ENCODE measurements at regions not wholly inside any gene's neighbourhood (a gene's known extent, or its start where the extent isn't known, plus 50 kb on each side); places are given as distances from the start of the nearest gene placed in this dataset.

DNA sequence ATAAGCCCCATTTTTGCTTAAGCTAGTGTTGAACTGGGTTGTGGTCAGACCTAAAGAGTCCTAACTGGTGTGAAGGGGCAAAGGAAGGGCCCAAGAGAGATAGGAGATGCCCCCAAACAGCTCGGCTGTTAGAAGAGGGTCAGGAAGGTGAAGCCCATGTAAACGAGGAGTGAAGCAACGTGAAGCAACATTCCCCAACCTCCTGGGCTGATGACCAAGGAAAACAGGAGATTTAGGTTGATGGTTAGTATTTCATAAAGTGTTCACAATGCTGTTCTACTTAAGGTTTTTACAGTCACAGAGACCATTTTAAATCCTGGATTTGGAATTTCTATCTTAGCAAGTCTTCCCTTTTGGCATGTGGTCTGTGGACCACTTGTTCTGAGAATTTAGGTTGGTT, 144.0 kb upstream of the SERPINE2 start:
- Histone ChIP-seq H3K9ac (ENCODE audit: low read depth in 1 of 2, low read length in 2 of 2) (no peak overlapping the region), H3K27me3 (ENCODE audit: control insufficient read depth in 1 of 2, insufficient read depth in 2 of 2, low read length in 2 of 2) (no peaks in the 10 kb centered on the region), H3K9me3 (ENCODE audit: control insufficient read depth in 1 of 2, low read length in 2 of 2) (peaks cover 6 to 9% of the 10 kb centered on the region in 2 donors), H3K27ac (ENCODE audit: low read depth, low read length) (no peak overlapping the region), H3K4me1 (ENCODE audit: control insufficient read depth in 1 of 2, insufficient read depth in 2 of 2, low read length in 2 of 2) (no peaks in the 10 kb centered on the region), H3K4me3 (ENCODE audit: low read depth in 1 of 2, low read length in 2 of 2) (no peak overlapping the region), H3K36me3 (ENCODE audit: control insufficient read depth in 1 of 2, insufficient read depth in 2 of 2, low read length in 2 of 2) (no peaks in the 10 kb centered on the region)

- H3K27ac ChIP-seq (ENCODE audit: low read depth, low read length): no peak overlapping the region
- no peaks in the 10 kb centered on the region for H3K4me1 ChIP-seq (ENCODE audit: control insufficient read depth in 1 of 2, insufficient read depth in 2 of 2, low read length in 2 of 2)
- H3K9me3 ChIP-seq (ENCODE audit: control insufficient read depth in 1 of 2, low read length in 2 of 2): peaks cover 4 to 5% of the 10 kb centered on the region in 2 donors
- H3K9ac ChIP-seq (ENCODE audit: low read depth in 1 of 2, low read length in 2 of 2): no peak overlapping the region
- H3K4me3 ChIP-seq (ENCODE audit: low read depth in 1 of 2, low read length in 2 of 2): no peak overlapping the region
- no peaks in the 10 kb centered on the region for H3K36me3 ChIP-seq (ENCODE audit: control insufficient read depth in 1 of 2, insufficient read depth in 2 of 2, low read length in 2 of 2)
- H3K27me3 ChIP-seq (ENCODE audit: control insufficient read depth in 1 of 2, insufficient read depth in 2 of 2, low read length in 2 of 2): no peaks in the 10 kb centered on the region
These were observed 143.4 kb upstream of the SERPINE2 start for GRCh38 chr2:224182498-224182897.

GRCh38 chr2:224181534-224182155, 142.6 kb upstream of the SERPINE2 start:
- Histone ChIP-seq H3K9me3 (ENCODE audit: control insufficient read depth in 1 of 2, low read length in 2 of 2) (no peaks in the 10 kb centered on the region), H3K4me3 (ENCODE audit: low read depth in 1 of 2, low read length in 2 of 2) (no peak overlapping the region), H3K9ac (ENCODE audit: low read depth in 1 of 2, low read length in 2 of 2) (no peak overlapping the region), H3K27me3 (ENCODE audit: control insufficient read depth in 1 of 2, insufficient read depth in 2 of 2, low read length in 2 of 2) (no peaks in the 10 kb centered on the region), H3K4me1 (ENCODE audit: control insufficient read depth in 1 of 2, insufficient read depth in 2 of 2, low read length in 2 of 2) (no peaks in the 10 kb centered on the region), H3K27ac (ENCODE audit: low read depth, low read length) (no peak overlapping the region), H3K36me3 (ENCODE audit: control insufficient read depth in 1 of 2, insufficient read depth in 2 of 2, low read length in 2 of 2) (no peaks in the 10 kb centered on the region)

DNA sequence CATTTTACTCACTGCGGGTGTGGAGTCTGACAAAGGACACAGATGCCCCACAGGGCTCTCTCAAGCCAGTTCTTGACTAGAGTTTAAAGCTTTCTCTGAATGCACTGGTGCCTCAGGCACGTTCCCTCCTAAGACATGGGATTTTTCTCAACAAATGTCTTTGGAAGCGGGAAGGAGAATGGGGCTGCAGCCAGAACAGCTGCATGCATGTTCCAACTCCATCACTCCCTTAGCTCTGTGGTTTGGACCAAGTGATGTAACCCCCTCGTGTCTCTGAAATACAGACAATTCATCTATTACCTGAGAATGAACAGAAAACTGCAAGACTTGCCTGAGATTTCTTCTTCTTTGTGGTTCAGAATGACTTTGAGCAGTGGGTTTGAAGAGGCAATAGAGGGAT, 141.7 kb upstream of the SERPINE2 start:
- H3K27ac ChIP-seq (ENCODE audit: low read depth, low read length): no peak overlapping the region
- no peak overlapping the region for H3K4me3 ChIP-seq (ENCODE audit: low read depth in 1 of 2, low read length in 2 of 2)
- no peaks in the 10 kb centered on the region for H3K4me1 ChIP-seq (ENCODE audit: control insufficient read depth in 1 of 2, insufficient read depth in 2 of 2, low read length in 2 of 2)
- H3K36me3 ChIP-seq (ENCODE audit: control insufficient read depth in 1 of 2, insufficient read depth in 2 of 2, low read length in 2 of 2): no peaks in the 10 kb centered on the region
- H3K27me3 ChIP-seq (ENCODE audit: control insufficient read depth in 1 of 2, insufficient read depth in 2 of 2, low read length in 2 of 2): no peaks in the 10 kb centered on the region
- no peaks in the 10 kb centered on the region for H3K9me3 ChIP-seq (ENCODE audit: control insufficient read depth in 1 of 2, low read length in 2 of 2)
- H3K9ac ChIP-seq (ENCODE audit: low read depth in 1 of 2, low read length in 2 of 2): no peak overlapping the region

DNA sequence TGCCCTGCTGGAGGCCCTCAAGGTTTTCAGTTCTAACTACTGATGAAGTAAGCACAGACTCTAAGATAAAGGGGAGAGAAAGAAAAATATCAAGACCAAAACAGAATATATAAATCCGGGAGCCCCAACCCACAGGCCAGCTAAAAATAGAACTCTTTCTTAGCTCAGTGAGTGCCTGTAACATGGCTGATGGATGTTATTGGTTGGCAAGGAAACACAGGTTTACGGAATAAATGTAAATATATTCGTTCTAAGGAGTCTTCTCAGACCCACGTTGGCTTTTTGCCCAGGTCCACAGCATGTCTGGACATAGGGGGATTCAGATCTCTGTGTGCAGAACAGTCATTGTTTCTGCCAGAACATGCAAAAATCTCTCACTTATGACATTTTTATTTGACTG, 139.0 kb upstream of the SERPINE2 start:
- H3K9me3 ChIP-seq (ENCODE audit: control insufficient read depth in 1 of 2, low read length in 2 of 2): no peaks in the 10 kb centered on the region
- H3K27me3 ChIP-seq (ENCODE audit: control insufficient read depth in 1 of 2, insufficient read depth in 2 of 2, low read length in 2 of 2): no peaks in the 10 kb centered on the region
- H3K9ac ChIP-seq (ENCODE audit: low read depth in 1 of 2, low read length in 2 of 2): no peak overlapping the region
- H3K4me3 ChIP-seq (ENCODE audit: low read depth in 1 of 2, low read length in 2 of 2): no peak overlapping the region
- H3K4me1 ChIP-seq (ENCODE audit: control insufficient read depth in 1 of 2, insufficient read depth in 2 of 2, low read length in 2 of 2): no peaks in the 10 kb centered on the region
- H3K36me3 ChIP-seq (ENCODE audit: control insufficient read depth in 1 of 2, insufficient read depth in 2 of 2, low read length in 2 of 2): no peaks in the 10 kb centered on the region
- H3K27ac ChIP-seq (ENCODE audit: low read depth, low read length): no peak overlapping the region

DNA sequence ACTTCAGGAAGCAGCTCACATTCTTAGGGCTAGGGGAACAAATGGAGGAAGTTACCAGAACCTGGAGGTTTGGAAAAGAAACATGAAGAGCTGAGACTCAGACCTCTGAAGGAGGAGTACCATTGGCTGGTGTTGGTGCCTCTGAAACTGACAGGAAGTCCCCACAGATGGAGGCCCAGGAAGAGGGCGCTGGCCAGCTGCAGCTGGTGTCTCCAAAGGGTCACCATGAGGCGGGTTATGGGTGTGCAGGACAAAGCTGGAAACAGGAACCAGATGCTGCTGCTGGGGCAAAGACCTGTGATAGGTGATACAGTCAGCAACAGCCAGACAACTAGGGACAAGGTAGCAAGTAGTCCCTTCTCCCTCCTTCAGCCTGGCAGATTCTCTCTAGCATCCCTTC, 136.5 kb upstream of the SERPINE2 start:
- Histone ChIP-seq H3K27me3 (ENCODE audit: control insufficient read depth in 1 of 2, insufficient read depth in 2 of 2, low read length in 2 of 2) (no peaks in the 10 kb centered on the region), H3K9me3 (ENCODE audit: control insufficient read depth in 1 of 2, low read length in 2 of 2) (no peaks in the 10 kb centered on the region), H3K9ac (ENCODE audit: low read depth in 1 of 2, low read length in 2 of 2) (no peak overlapping the region), H3K4me1 (ENCODE audit: control insufficient read depth in 1 of 2, insufficient read depth in 2 of 2, low read length in 2 of 2) (no peaks in the 10 kb centered on the region), H3K4me3 (ENCODE audit: low read depth in 1 of 2, low read length in 2 of 2) (no peak overlapping the region), H3K36me3 (ENCODE audit: control insufficient read depth in 1 of 2, insufficient read depth in 2 of 2, low read length in 2 of 2) (no peaks in the 10 kb centered on the region), H3K27ac (ENCODE audit: low read depth, low read length) (no peak overlapping the region)

- Histone ChIP-seq H3K4me1 (ENCODE audit: control insufficient read depth in 1 of 2, insufficient read depth in 2 of 2, low read length in 2 of 2) (no peaks in the 10 kb centered on the region), H3K4me3 (ENCODE audit: low read depth in 1 of 2, low read length in 2 of 2) (no peak overlapping the region), H3K9ac (ENCODE audit: low read depth in 1 of 2, low read length in 2 of 2) (no peak overlapping the region), H3K27me3 (ENCODE audit: control insufficient read depth in 1 of 2, insufficient read depth in 2 of 2, low read length in 2 of 2) (no peaks in the 10 kb centered on the region), H3K9me3 (ENCODE audit: control insufficient read depth in 1 of 2, low read length in 2 of 2) (no peaks in the 10 kb centered on the region), H3K27ac (ENCODE audit: low read depth, low read length) (no peak overlapping the region), H3K36me3 (ENCODE audit: control insufficient read depth in 1 of 2, insufficient read depth in 2 of 2, low read length in 2 of 2) (no peaks in the 10 kb centered on the region)
These were observed 135.9 kb upstream of the SERPINE2 start for GRCh38 chr2:224174990-224175389.

DNA sequence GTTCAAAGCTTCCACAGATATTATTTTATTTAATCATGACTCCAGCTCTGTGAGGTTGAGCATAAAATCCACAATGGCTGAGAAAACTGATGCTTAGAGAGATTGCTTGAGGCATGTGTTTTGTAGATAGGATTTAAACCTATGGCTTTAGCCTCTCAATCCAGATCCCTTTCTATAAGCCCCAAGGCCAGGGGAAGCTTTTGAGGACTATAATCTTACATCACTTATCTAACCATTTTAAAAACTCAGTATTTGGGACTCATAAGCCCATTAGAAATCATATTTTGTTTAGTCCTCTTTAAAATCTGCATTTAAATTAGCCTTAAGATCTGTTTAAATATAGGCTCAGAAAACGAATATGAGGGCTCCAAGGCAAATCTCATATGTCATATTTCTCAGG, 135.4 kb upstream of the SERPINE2 start:
- Histone ChIP-seq H3K9me3 (ENCODE audit: control insufficient read depth in 1 of 2, low read length in 2 of 2) (no peaks in the 10 kb centered on the region), H3K4me3 (ENCODE audit: low read depth in 1 of 2, low read length in 2 of 2) (no peak overlapping the region), H3K27me3 (ENCODE audit: control insufficient read depth in 1 of 2, insufficient read depth in 2 of 2, low read length in 2 of 2) (no peaks in the 10 kb centered on the region)

DNA sequence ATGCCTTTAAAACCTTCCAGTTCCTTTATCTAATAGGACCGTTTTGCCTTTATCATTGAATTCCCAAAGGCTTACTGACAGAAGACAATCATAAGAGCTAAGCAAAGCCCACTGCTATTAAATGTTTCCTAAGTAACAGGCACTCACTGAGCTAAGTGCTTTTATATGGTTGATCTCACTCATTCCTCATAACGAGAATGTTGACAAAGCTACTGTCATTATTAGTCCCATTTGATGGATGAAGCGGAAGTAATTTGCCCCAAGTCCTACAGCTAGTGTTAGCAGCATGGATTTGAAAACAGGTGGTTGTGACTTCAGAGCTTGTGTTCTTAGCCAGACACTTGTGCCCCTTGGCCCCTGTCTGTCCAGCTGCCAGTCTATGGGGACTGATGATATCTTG, 134.8 kb upstream of the SERPINE2 start:
- Histone ChIP-seq H3K4me1 (ENCODE audit: control insufficient read depth in 1 of 2, insufficient read depth in 2 of 2, low read length in 2 of 2) (no peaks in the 10 kb centered on the region), H3K27me3 (ENCODE audit: control insufficient read depth in 1 of 2, insufficient read depth in 2 of 2, low read length in 2 of 2) (no peaks in the 10 kb centered on the region), H3K4me3 (ENCODE audit: low read depth in 1 of 2, low read length in 2 of 2) (no peak overlapping the region), H3K36me3 (ENCODE audit: control insufficient read depth in 1 of 2, insufficient read depth in 2 of 2, low read length in 2 of 2) (no peaks in the 10 kb centered on the region), H3K27ac (ENCODE audit: low read depth, low read length) (no peak overlapping the region), H3K9me3 (ENCODE audit: control insufficient read depth in 1 of 2, low read length in 2 of 2) (no peaks in the 10 kb centered on the region), H3K9ac (ENCODE audit: low read depth in 1 of 2, low read length in 2 of 2) (no peak overlapping the region)

More for the DNA sequence above, 135.4 kb upstream of the SERPINE2 start:
- Histone ChIP-seq H3K4me1 (ENCODE audit: control insufficient read depth in 1 of 2, insufficient read depth in 2 of 2, low read length in 2 of 2) (no peaks in the 10 kb centered on the region), H3K9ac (ENCODE audit: low read depth in 1 of 2, low read length in 2 of 2) (no peak overlapping the region), H3K27ac (ENCODE audit: low read depth, low read length) (no peak overlapping the region), H3K36me3 (ENCODE audit: control insufficient read depth in 1 of 2, insufficient read depth in 2 of 2, low read length in 2 of 2) (no peaks in the 10 kb centered on the region)

- Histone ChIP-seq H3K27ac (ENCODE audit: low read depth, low read length) (no peak overlapping the region), H3K27me3 (ENCODE audit: control insufficient read depth in 1 of 2, insufficient read depth in 2 of 2, low read length in 2 of 2) (no peaks in the 10 kb centered on the region), H3K9ac (ENCODE audit: low read depth in 1 of 2, low read length in 2 of 2) (no peak overlapping the region), H3K36me3 (ENCODE audit: control insufficient read depth in 1 of 2, insufficient read depth in 2 of 2, low read length in 2 of 2) (no peaks in the 10 kb centered on the region), H3K9me3 (ENCODE audit: control insufficient read depth in 1 of 2, low read length in 2 of 2) (no peaks in the 10 kb centered on the region), H3K4me1 (ENCODE audit: control insufficient read depth in 1 of 2, insufficient read depth in 2 of 2, low read length in 2 of 2) (no peaks in the 10 kb centered on the region), H3K4me3 (ENCODE audit: low read depth in 1 of 2, low read length in 2 of 2) (no peak overlapping the region)
These were observed 134.1 kb upstream of the SERPINE2 start for GRCh38 chr2:224173210-224173609.

GRCh38 chr2:224171226-224171625, 132.1 kb upstream of the SERPINE2 start:
- H3K4me1 ChIP-seq (ENCODE audit: control insufficient read depth in 1 of 2, insufficient read depth in 2 of 2, low read length in 2 of 2): no peaks in the 10 kb centered on the region
- H3K27ac ChIP-seq (ENCODE audit: low read depth, low read length): no peak overlapping the region
- H3K36me3 ChIP-seq (ENCODE audit: control insufficient read depth in 1 of 2, insufficient read depth in 2 of 2, low read length in 2 of 2): no peaks in the 10 kb centered on the region
- H3K9me3 ChIP-seq (ENCODE audit: control insufficient read depth in 1 of 2, low read length in 2 of 2): no peaks in the 10 kb centered on the region
- H3K27me3 ChIP-seq (ENCODE audit: control insufficient read depth in 1 of 2, insufficient read depth in 2 of 2, low read length in 2 of 2): no peaks in the 10 kb centered on the region
- H3K4me3 ChIP-seq (ENCODE audit: low read depth in 1 of 2, low read length in 2 of 2): no peak overlapping the region
- no peak overlapping the region for H3K9ac ChIP-seq (ENCODE audit: low read depth in 1 of 2, low read length in 2 of 2)

Measured in duodenal mucosa (tissue), 2 donors.